ENCODE measurements at regions not wholly inside any gene's neighbourhood (a gene's known extent, or its start where the extent isn't known, plus 50 kb on each side); places are given as distances from the start of the nearest gene placed in this dataset.

DNA sequence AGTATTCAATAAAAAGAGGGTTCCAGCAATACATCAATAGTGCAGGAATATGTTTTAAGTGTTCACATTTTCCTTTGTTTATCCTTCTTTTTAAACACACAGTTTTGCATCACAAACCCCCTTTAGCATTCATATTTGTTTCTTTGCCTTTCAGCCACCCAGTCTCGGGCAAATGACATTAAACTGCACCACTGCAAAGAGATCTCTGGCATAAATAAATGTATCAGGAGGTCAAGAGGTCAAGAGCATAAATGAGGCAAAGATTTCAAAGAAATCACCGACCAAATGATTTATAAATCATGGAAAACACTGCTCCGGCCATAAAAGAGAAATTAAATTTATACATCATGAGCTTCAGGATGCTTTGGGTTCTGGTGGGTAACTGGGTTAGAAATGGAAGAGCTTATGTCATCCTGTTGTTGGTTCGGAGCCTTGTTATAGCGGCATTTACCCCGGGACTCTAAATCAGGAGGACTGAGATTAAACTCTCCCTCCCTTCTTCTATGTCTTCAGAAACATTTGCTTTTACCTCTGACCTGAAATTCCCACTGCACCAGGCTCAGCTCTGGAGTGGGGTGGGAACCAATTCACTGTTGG is 449.6 kb upstream of the CLINT1 start:
- no peaks in the 10 kb centered on the region for H3K27me3 ChIP-seq (ENCODE audit: control insufficient read depth in 1 of 2, insufficient read depth in 1 of 2, low read length in 2 of 2)
- H3K36me3 ChIP-seq (ENCODE audit: control insufficient read depth in 1 of 2, insufficient read depth in 2 of 2, low read depth in 1 of 2, low read length in 2 of 2): no peaks in the 10 kb centered on the region
- no peak overlapping the region for H3K14ac ChIP-seq (ENCODE audit: low read length in 2 of 2)
- H2AK5ac ChIP-seq (ENCODE audit: low read length, severe bottlenecking): no peak overlapping the region
- no peaks in the 10 kb centered on the region for H3K9me3 ChIP-seq (ENCODE audit: control insufficient read depth, low read length)
- WGBS: 0% methylated on average over 1 of the region's 6 CpGs
- no peak overlapping the region for H3K27ac ChIP-seq (ENCODE audit: low read length, poor library complexity, severe bottlenecking)
- no peak overlapping the region for H3K4me3 ChIP-seq (ENCODE audit: insufficient read depth in 1 of 2, low read depth in 1 of 2, low read length in 2 of 2)
- H3K79me1 ChIP-seq (replicated peaks; ENCODE audit: low read length, poor library complexity, severe bottlenecking): no peaks in the 10 kb centered on the region
- no peak overlapping the region for H3K4ac ChIP-seq (ENCODE audit: low read depth in 1 of 2, low read length in 2 of 2)
- no peak overlapping the region for H2AFZ ChIP-seq (ENCODE audit: low read depth, low read length)
- no peak overlapping the region for H2BK5ac ChIP-seq (ENCODE audit: low read depth, low read length, poor library complexity, severe bottlenecking)
- no peak overlapping the region for H4K91ac ChIP-seq (ENCODE audit: low read length)
- DNase-seq: no peak
- no peak overlapping the region for H3K18ac ChIP-seq (ENCODE audit: low read depth in 1 of 2, low read length in 2 of 2)
- no peak overlapping the region for H2BK120ac ChIP-seq (ENCODE audit: low read depth, low read length)
- no peak overlapping the region for H2BK12ac ChIP-seq (ENCODE audit: low read length in 2 of 2)
- no peak overlapping the region for H3K4me2 ChIP-seq (ENCODE audit: low read length, poor library complexity, severe bottlenecking)
- H4K8ac ChIP-seq (ENCODE audit: low read length): no peak overlapping the region
- H3K4me1 ChIP-seq (ENCODE audit: control insufficient read depth, insufficient read depth, low read depth, low read length): no peaks in the 10 kb centered on the region
- no peak overlapping the region for H3K9ac ChIP-seq (ENCODE audit: low read length)
- H2BK15ac ChIP-seq (ENCODE audit: low read depth, poor library complexity, severe bottlenecking): no peak overlapping the region
- H3K23ac ChIP-seq (ENCODE audit: low read length in 2 of 2): no peak overlapping the region

DNA sequence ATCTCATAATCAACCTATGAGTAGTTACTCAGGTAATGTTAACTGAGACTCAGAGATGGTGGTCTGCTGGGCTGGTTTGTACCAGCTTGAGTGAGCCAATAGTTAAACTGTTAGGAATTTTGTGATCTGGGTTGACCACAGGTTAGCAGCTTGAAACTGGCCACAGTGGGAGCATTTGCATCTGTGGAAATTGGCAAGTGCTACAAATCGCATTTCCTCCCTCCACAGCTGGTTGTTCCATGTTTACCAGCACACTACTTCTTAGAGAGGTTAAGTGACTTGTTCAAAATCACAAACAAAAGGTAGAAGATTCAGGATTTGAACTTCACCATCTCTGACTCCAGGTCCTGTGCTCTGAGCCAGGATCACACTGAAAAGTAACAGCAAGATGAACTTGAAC is 446.9 kb upstream of the CLINT1 start:
- DNase-seq: no peak
- H3K18ac ChIP-seq (ENCODE audit: low read depth in 1 of 2, low read length in 2 of 2): no peak overlapping the region
- H3K36me3 ChIP-seq (ENCODE audit: control insufficient read depth in 1 of 2, insufficient read depth in 2 of 2, low read depth in 1 of 2, low read length in 2 of 2): no peaks in the 10 kb centered on the region
- H3K79me1 ChIP-seq (replicated peaks; ENCODE audit: low read length, poor library complexity, severe bottlenecking): no peaks in the 10 kb centered on the region
- WGBS: 83% methylated on average over 1 of the region's 1 CpG
- no peak overlapping the region for H2BK5ac ChIP-seq (ENCODE audit: low read depth, low read length, poor library complexity, severe bottlenecking)
- H3K4me1 ChIP-seq (ENCODE audit: control insufficient read depth, insufficient read depth, low read depth, low read length): no peaks in the 10 kb centered on the region
- H3K27ac ChIP-seq (ENCODE audit: low read length, poor library complexity, severe bottlenecking): no peak overlapping the region
- H4K91ac ChIP-seq (ENCODE audit: low read length): no peak overlapping the region
- H3K23ac ChIP-seq (ENCODE audit: low read length in 2 of 2): no peak overlapping the region
- H3K4me3 ChIP-seq (ENCODE audit: insufficient read depth in 1 of 2, low read depth in 1 of 2, low read length in 2 of 2): no peak overlapping the region
- H3K4me2 ChIP-seq (ENCODE audit: low read length, poor library complexity, severe bottlenecking): no peak overlapping the region
- H4K8ac ChIP-seq (ENCODE audit: low read length): no peak overlapping the region
- no peak overlapping the region for H3K4ac ChIP-seq (ENCODE audit: low read depth in 1 of 2, low read length in 2 of 2)
- H3K14ac ChIP-seq (ENCODE audit: low read length in 2 of 2): no peak overlapping the region
- H2BK15ac ChIP-seq (ENCODE audit: low read depth, poor library complexity, severe bottlenecking): no peak overlapping the region
- H3K9me3 ChIP-seq (ENCODE audit: control insufficient read depth, low read length): no peaks in the 10 kb centered on the region
- H2AFZ ChIP-seq (ENCODE audit: low read depth, low read length): no peak overlapping the region
- H2BK12ac ChIP-seq (ENCODE audit: low read length in 2 of 2): no peak overlapping the region
- no peak overlapping the region for H2BK120ac ChIP-seq (ENCODE audit: low read depth, low read length)
- H3K27me3 ChIP-seq (ENCODE audit: control insufficient read depth in 1 of 2, insufficient read depth in 1 of 2, low read length in 2 of 2): no peaks in the 10 kb centered on the region
- no peak overlapping the region for H3K9ac ChIP-seq (ENCODE audit: low read length)
- H2AK5ac ChIP-seq (ENCODE audit: low read length, severe bottlenecking): no peak overlapping the region

- Histone ChIP-seq H3K27me3 (ENCODE audit: control insufficient read depth in 1 of 2, insufficient read depth in 1 of 2, low read length in 2 of 2) (no peaks in the 10 kb centered on the region), H3K4me3 (ENCODE audit: insufficient read depth in 1 of 2, low read depth in 1 of 2, low read length in 2 of 2) (no peak overlapping the region), H2BK12ac (ENCODE audit: low read length in 2 of 2) (no peak overlapping the region), H3K9me3 (ENCODE audit: control insufficient read depth, low read length) (no peaks in the 10 kb centered on the region), H3K23ac (ENCODE audit: low read length in 2 of 2) (no peak overlapping the region), H3K14ac (ENCODE audit: low read length in 2 of 2) (no peak overlapping the region), H4K91ac (ENCODE audit: low read length) (no peak overlapping the region), H3K4me2 (ENCODE audit: low read length, poor library complexity, severe bottlenecking) (no peak overlapping the region), H2AK5ac (ENCODE audit: low read length, severe bottlenecking) (no peak overlapping the region), H2BK15ac (ENCODE audit: low read depth, poor library complexity, severe bottlenecking) (no peak overlapping the region), H2AFZ (ENCODE audit: low read depth, low read length) (no peak overlapping the region), H3K18ac (ENCODE audit: low read depth in 1 of 2, low read length in 2 of 2) (no peak overlapping the region), H3K79me1 (replicated peaks; ENCODE audit: low read length, poor library complexity, severe bottlenecking) (no peaks in the 10 kb centered on the region), H3K27ac (ENCODE audit: low read length, poor library complexity, severe bottlenecking) (no peak overlapping the region), H2BK5ac (ENCODE audit: low read depth, low read length, poor library complexity, severe bottlenecking) (no peak overlapping the region), H3K4ac (ENCODE audit: low read depth in 1 of 2, low read length in 2 of 2) (no peak overlapping the region), H2BK120ac (ENCODE audit: low read depth, low read length) (no peak overlapping the region), H3K36me3 (ENCODE audit: control insufficient read depth in 1 of 2, insufficient read depth in 2 of 2, low read depth in 1 of 2, low read length in 2 of 2) (no peaks in the 10 kb centered on the region), H3K4me1 (ENCODE audit: control insufficient read depth, insufficient read depth, low read depth, low read length) (no peaks in the 10 kb centered on the region), H4K8ac (ENCODE audit: low read length) (no peak overlapping the region), H3K9ac (ENCODE audit: low read length) (no peak overlapping the region)
- WGBS: 100% methylated on average over 2 of the region's 2 CpGs
- no peak for DNase-seq
Observed at GRCh38 chr5:158304607-158305006, 445.7 kb upstream of the CLINT1 start.

DNA sequence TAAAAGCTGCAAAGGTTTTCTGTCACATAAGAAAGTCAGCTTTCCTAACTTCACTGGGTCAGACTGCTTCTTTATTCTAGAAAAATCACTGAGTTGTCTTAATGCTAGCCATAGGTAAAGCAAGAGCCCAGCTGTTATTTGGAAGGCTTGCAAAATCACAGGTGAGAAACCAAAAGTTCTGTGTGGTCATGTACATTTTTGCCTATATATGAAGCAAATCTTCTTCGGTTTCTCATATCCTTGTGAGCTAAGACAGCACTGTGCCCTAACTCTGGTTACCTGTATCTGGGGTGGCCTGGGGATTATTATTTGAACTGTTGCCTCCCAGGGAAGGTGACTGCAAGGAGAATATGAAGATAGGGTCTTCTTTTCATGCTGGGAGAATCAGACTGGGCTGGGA is 444.9 kb upstream of the CLINT1 start:
- Histone ChIP-seq H2AFZ (ENCODE audit: low read depth, low read length) (no peak overlapping the region), H4K91ac (ENCODE audit: low read length) (no peak overlapping the region), H4K8ac (ENCODE audit: low read length) (no peak overlapping the region), H3K4me3 (ENCODE audit: insufficient read depth in 1 of 2, low read depth in 1 of 2, low read length in 2 of 2) (no peak overlapping the region), H2BK12ac (ENCODE audit: low read length in 2 of 2) (no peak overlapping the region), H2BK120ac (ENCODE audit: low read depth, low read length) (no peak overlapping the region), H3K9ac (ENCODE audit: low read length) (no peak overlapping the region), H3K27ac (ENCODE audit: low read length, poor library complexity, severe bottlenecking) (no peak overlapping the region), H3K18ac (ENCODE audit: low read depth in 1 of 2, low read length in 2 of 2) (no peak overlapping the region), H2AK5ac (ENCODE audit: low read length, severe bottlenecking) (no peak overlapping the region), H3K36me3 (ENCODE audit: control insufficient read depth in 1 of 2, insufficient read depth in 2 of 2, low read depth in 1 of 2, low read length in 2 of 2) (no peaks in the 10 kb centered on the region), H3K14ac (ENCODE audit: low read length in 2 of 2) (no peak overlapping the region), H3K4ac (ENCODE audit: low read depth in 1 of 2, low read length in 2 of 2) (no peak overlapping the region), H3K4me1 (ENCODE audit: control insufficient read depth, insufficient read depth, low read depth, low read length) (no peaks in the 10 kb centered on the region), H3K4me2 (ENCODE audit: low read length, poor library complexity, severe bottlenecking) (no peak overlapping the region), H3K27me3 (ENCODE audit: control insufficient read depth in 1 of 2, insufficient read depth in 1 of 2, low read length in 2 of 2) (no peaks in the 10 kb centered on the region), H2BK15ac (ENCODE audit: low read depth, poor library complexity, severe bottlenecking) (no peak overlapping the region), H3K79me1 (replicated peaks; ENCODE audit: low read length, poor library complexity, severe bottlenecking) (no peaks in the 10 kb centered on the region), H3K9me3 (ENCODE audit: control insufficient read depth, low read length) (no peaks in the 10 kb centered on the region), H2BK5ac (ENCODE audit: low read depth, low read length, poor library complexity, severe bottlenecking) (no peak overlapping the region), H3K23ac (ENCODE audit: low read length in 2 of 2) (no peak overlapping the region)
- 100% methylated on average over 1 of the region's 1 CpG for WGBS
- DNase-seq: no peak

All from mesenchymal stem cell (in vitro differentiated cells and primary cell).